ENCODE measurements at regions not wholly inside any gene's neighbourhood (a gene's known extent, or its start where the extent isn't known, plus 50 kb on each side); places are given as distances from the start of the nearest gene placed in this dataset.

DNA sequence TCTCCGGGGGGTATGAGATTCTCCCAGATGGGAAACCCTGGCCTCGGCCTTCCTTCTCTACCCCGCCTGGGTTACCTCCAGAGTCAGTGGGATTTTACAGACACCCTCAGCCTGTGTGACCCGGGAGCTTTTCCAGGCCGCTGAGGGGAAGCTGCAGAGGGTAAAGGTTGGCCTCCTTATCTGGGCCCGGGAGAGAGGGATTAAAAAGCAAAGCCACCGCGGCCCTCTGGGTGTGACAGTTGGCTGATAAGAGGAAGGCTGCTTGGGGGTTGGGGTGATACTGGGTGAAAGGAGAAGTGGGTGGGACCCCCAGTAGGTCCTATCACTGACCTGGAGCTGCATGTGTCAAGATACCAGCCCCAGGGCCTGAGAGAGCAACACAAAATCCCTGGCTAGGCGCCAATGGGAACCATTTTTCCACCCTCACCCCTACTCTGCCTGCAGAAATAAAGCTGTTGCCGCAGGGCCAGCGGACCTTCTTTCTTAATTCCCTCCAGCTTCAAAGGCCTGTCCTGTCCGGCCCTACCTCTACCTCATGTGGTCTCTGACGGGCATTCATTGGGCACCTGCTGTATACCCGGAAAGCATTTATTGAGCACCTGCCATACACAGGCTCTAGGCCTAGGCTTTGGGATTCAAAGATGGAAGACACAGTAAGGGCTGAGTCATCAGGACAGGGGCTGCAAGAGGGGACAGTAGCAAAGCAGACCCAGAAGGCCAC, 77.6 kb upstream of the GSE1 start (continued):
- no peak for TF ChIP-seq ZNF446 (CRISPR knock-in tag; IDR thresholded peaks at IDR 0.05)
- TF ChIP-seq, protein P1, sequence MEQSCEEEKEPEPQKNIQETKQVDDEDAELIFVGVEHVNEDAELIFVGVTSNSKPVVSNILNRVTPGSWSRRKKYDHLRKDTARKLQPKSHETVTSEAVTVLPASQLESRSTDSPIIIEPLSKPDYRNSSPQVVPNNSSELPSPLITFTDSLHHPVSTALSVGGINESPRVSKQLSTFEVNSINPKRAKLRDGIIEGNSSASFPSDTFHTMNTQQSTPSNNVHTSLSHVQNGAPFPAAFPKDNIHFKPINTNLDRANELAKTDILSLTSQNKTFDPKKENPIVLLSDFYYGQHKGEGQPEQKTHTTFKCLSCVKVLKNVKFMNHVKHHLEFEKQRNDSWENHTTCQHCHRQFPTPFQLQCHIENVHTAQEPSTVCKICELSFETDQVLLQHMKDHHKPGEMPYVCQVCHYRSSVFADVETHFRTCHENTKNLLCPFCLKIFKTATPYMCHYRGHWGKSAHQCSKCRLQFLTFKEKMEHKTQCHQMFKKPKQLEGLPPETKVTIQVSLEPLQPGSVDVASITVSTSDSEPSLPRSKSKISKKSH (CRISPR knock-in tag; IDR thresholded peaks at IDR 0.05; ENCODE audit: borderline replicate concordance): no peak
- peak; percentile 86; the same call in 1 of the 2 replicates for TF ChIP-seq RFXAP (CRISPR knock-in tag; IDR thresholded peaks at IDR 0.05; ENCODE audit: borderline replicate concordance)
- peak; percentile 63 for TF ChIP-seq ZNF263 (CRISPR knock-in tag; IDR thresholded peaks at IDR 0.05)
- no peak for TF ChIP-seq JARID2 (CRISPR knock-in tag; IDR thresholded peaks at IDR 0.05; ENCODE audit: insufficient replicate concordance)
- TF ChIP-seq, protein P2, sequence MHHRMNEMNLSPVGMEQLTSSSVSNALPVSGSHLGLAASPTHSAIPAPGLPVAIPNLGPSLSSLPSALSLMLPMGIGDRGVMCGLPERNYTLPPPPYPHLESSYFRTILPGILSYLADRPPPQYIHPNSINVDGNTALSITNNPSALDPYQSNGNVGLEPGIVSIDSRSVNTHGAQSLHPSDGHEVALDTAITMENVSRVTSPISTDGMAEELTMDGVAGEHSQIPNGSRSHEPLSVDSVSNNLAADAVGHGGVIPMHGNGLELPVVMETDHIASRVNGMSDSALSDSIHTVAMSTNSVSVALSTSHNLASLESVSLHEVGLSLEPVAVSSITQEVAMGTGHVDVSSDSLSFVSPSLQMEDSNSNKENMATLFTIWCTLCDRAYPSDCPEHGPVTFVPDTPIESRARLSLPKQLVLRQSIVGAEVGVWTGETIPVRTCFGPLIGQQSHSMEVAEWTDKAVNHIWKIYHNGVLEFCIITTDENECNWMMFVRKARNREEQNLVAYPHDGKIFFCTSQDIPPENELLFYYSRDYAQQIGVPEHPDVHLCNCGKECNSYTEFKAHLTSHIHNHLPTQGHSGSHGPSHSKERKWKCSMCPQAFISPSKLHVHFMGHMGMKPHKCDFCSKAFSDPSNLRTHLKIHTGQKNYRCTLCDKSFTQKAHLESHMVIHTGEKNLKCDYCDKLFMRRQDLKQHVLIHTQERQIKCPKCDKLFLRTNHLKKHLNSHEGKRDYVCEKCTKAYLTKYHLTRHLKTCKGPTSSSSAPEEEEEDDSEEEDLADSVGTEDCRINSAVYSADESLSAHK (CRISPR knock-in tag; IDR thresholded peaks at IDR 0.05; ENCODE audit: borderline replicate concordance): no peak
- TF ChIP-seq STAT5B (CRISPR knock-in tag; IDR thresholded peaks at IDR 0.05): no peak
- TF ChIP-seq, protein P3, sequence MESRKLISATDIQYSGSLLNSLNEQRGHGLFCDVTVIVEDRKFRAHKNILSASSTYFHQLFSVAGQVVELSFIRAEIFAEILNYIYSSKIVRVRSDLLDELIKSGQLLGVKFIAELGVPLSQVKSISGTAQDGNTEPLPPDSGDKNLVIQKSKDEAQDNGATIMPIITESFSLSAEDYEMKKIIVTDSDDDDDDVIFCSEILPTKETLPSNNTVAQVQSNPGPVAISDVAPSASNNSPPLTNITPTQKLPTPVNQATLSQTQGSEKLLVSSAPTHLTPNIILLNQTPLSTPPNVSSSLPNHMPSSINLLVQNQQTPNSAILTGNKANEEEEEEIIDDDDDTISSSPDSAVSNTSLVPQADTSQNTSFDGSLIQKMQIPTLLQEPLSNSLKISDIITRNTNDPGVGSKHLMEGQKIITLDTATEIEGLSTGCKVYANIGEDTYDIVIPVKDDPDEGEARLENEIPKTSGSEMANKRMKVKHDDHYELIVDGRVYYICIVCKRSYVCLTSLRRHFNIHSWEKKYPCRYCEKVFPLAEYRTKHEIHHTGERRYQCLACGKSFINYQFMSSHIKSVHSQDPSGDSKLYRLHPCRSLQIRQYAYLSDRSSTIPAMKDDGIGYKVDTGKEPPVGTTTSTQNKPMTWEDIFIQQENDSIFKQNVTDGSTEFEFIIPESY (CRISPR knock-in tag; IDR thresholded peaks at IDR 0.05): 0 out of 2 replicates have a peak, but pooled peaks have one; percentile 50
- TF ChIP-seq SNAPC2 (CRISPR knock-in tag; IDR thresholded peaks at IDR 0.05): no peak; the same call in 1 of the 2 replicates
- TF ChIP-seq, protein P4, sequence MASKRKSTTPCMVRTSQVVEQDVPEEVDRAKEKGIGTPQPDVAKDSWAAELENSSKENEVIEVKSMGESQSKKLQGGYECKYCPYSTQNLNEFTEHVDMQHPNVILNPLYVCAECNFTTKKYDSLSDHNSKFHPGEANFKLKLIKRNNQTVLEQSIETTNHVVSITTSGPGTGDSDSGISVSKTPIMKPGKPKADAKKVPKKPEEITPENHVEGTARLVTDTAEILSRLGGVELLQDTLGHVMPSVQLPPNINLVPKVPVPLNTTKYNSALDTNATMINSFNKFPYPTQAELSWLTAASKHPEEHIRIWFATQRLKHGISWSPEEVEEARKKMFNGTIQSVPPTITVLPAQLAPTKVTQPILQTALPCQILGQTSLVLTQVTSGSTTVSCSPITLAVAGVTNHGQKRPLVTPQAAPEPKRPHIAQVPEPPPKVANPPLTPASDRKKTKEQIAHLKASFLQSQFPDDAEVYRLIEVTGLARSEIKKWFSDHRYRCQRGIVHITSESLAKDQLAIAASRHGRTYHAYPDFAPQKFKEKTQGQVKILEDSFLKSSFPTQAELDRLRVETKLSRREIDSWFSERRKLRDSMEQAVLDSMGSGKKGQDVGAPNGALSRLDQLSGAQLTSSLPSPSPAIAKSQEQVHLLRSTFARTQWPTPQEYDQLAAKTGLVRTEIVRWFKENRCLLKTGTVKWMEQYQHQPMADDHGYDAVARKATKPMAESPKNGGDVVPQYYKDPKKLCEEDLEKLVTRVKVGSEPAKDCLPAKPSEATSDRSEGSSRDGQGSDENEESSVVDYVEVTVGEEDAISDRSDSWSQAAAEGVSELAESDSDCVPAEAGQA (IDR thresholded peaks at IDR 0.05; ENCODE audit: low read depth): peak; percentile 56; the same call in 1 of the 2 replicates
- TF ChIP-seq, protein P4 (CRISPR knock-in tag; IDR thresholded peaks at IDR 0.05; ENCODE audit: borderline replicate concordance): no peak; the same call in none of the 2 replicates
- TF ChIP-seq IRF2 (CRISPR knock-in tag; IDR thresholded peaks at IDR 0.05): peak; percentile 87; the same call in 1 of the 2 replicates
- 0 out of 2 replicates have a peak, but pooled peaks have one; percentile 81 for TF ChIP-seq ZNF567 (CRISPR knock-in tag; IDR thresholded peaks at IDR 0.05; ENCODE audit: borderline replicate concordance)
- TF ChIP-seq, protein P5, sequence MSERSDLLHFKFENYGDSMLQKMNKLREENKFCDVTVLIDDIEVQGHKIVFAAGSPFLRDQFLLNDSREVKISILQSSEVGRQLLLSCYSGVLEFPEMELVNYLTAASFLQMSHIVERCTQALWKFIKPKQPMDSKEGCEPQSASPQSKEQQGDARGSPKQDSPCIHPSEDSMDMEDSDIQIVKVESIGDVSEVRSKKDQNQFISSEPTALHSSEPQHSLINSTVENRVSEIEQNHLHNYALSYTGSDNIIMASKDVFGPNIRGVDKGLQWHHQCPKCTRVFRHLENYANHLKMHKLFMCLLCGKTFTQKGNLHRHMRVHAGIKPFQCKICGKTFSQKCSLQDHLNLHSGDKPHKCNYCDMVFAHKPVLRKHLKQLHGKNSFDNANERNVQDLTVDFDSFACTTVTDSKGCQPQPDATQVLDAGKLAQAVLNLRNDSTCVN (CRISPR knock-in tag; IDR thresholded peaks at IDR 0.05; ENCODE audit: borderline replicate concordance): 0 out of 2 replicates have a peak, but pooled peaks have one; percentile 48
